ENCODE measurements at regions not wholly inside any gene's neighbourhood (a gene's known extent, or its start where the extent isn't known, plus 50 kb on each side); places are given as distances from the start of the nearest gene placed in this dataset.

GRCh38 chr14:22394616-22395015 lies 194.4 kb downstream of the DAD1 start:
- Histone ChIP-seq H3K27me3 (no peaks in the 10 kb centered on the region), H3K36me3 (no peaks in the 10 kb centered on the region), H3K27ac (no peak overlapping the region), H3K4me1 (no peaks in the 10 kb centered on the region), H3K9me3 (no peaks in the 10 kb centered on the region), H3K4me3 (no peak overlapping the region)
- intact Hi-C loops (cut with DNase I; ENCODE audit: low total_unique reads), result no loop called here
- no peak for DNase-seq
- no peak for TF ChIP-seq CTCF (IDR thresholded peaks at IDR 0.05)

DNA sequence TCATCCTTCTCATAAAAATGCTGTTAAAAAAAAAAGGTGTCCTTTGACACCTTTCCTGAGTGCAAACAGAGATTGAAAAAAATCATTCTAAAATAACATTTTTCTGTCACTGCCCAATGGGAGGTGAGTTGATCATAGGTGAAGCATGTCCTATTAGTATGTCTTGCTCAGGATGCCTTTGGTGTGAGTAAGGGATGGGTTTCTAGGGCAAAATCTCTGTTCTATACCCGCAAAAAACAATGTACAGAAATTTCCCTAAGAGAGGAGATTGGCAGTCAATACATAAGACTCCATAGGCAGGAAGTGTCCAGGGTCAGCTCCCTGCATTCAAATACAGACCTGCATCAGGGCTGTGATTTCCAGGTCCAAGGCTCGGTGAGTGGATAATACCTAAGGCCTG lies 195.2 kb downstream of the DAD1 start:
- intact Hi-C loops (cut with DNase I; ENCODE audit: low total_unique reads), result no loop called here

GRCh38 chr14:22391908-22392565 lies 197.0 kb downstream of the DAD1 start:
- peak in 1 of 2 donors; percentile 40 for DNase-seq
- Histone ChIP-seq H3K9me3 (no peaks in the 10 kb centered on the region), H3K4me1 (peaks cover 0 to 11% (median 5%) of the 10 kb centered on the region in 4 donors), H3K36me3 (no peaks in the 10 kb centered on the region), H3K4me3 (no peak overlapping the region), H3K27ac (no peak overlapping the region), H3K27me3 (peaks cover 0 to 6% of the 10 kb centered on the region in 2 donors)
- intact Hi-C loops (cut with DNase I; ENCODE audit: low total_unique reads), result no loop called here
- TF ChIP-seq CTCF (IDR thresholded peaks at IDR 0.05), result peak; percentile 59 to 70

More for the DNA sequence above, 195.2 kb downstream of the DAD1 start:
- H3K27me3 ChIP-seq, result no peaks in the 10 kb centered on the region
- no peak for TF ChIP-seq CTCF (IDR thresholded peaks at IDR 0.05)
- no peaks in the 10 kb centered on the region for H3K9me3 ChIP-seq
- no peak overlapping the region for H3K4me3 ChIP-seq
- H3K4me1 ChIP-seq, result no peaks in the 10 kb centered on the region
- no peak for DNase-seq
- H3K27ac ChIP-seq, result no peak overlapping the region
- no peaks in the 10 kb centered on the region for H3K36me3 ChIP-seq

- Histone ChIP-seq H3K27ac (no peak overlapping the region), H3K4me1 (peaks cover 0 to 11% (median 5%) of the 10 kb centered on the region in 4 donors), H3K36me3 (no peaks in the 10 kb centered on the region), H3K27me3 (peaks cover 0 to 6% of the 10 kb centered on the region in 2 donors), H3K4me3 (no peak overlapping the region), H3K9me3 (no peaks in the 10 kb centered on the region)
- intact Hi-C loops (cut with DNase I; ENCODE audit: low total_unique reads), result no loop called here
- no peak for DNase-seq
- no peak for TF ChIP-seq CTCF (IDR thresholded peaks at IDR 0.05)
Observed at GRCh38 chr14:22390824-22391461, 198.1 kb downstream of the DAD1 start.

DNA sequence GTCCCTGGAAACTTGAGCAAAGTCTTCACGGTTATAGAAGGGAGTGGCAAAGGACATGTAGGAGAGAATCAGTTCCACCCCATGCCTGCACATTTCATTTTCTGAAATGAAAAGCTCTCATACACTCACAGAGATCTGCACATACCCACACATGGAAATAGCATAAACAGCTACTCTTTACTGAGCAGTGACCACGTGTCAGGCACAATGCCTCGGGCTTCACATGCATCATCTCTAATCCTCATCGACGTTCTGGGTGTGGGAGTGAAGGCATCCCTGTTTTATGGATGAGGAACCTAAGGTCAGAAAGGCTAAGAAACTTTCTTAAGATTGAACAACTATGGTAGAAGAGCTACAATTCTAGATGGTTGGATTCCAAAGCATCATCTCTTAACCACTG lies 198.8 kb downstream of the DAD1 start:
- intact Hi-C loops (cut with DNase I; ENCODE audit: low total_unique reads), result no loop called here

More for the DNA sequence above, 198.8 kb downstream of the DAD1 start:
- no peak overlapping the region for H3K4me3 ChIP-seq
- no peak overlapping the region for H3K27ac ChIP-seq
- H3K4me1 ChIP-seq, result peaks cover 0 to 11% (median 5%) of the 10 kb centered on the region in 4 donors
- H3K36me3 ChIP-seq, result no peaks in the 10 kb centered on the region
- DNase-seq, result no peak
- H3K9me3 ChIP-seq, result no peaks in the 10 kb centered on the region
- no peak for TF ChIP-seq CTCF (IDR thresholded peaks at IDR 0.05)
- H3K27me3 ChIP-seq, result peaks cover 0 to 6% of the 10 kb centered on the region in 2 donors
